BLaER1 (cell line): ENCODE measurements at regions not wholly inside any gene's neighbourhood (a gene's known extent, or its start where the extent isn't known, plus 50 kb on each side); places are given as distances from the start of the nearest gene placed in this dataset.

Experiments used
- H3K27ac ChIP-seq: shearing (Covaris generic); formaldehyde crosslinking; 2 replicates; pipeline ENCODE4 v1.8.1; 2022
- H3K27me3 ChIP-seq: shearing (Covaris generic); formaldehyde crosslinking; 2 replicates; pipeline ENCODE4 v1.8.1; 2022
- H3K36me3 ChIP-seq: shearing (Covaris generic); formaldehyde crosslinking; 2 replicates; pipeline ENCODE4 v1.8.1; 2022
- H3K4me1 ChIP-seq: shearing (Covaris generic); formaldehyde crosslinking; 2 replicates; pipeline ENCODE4 v1.8.1; 2022
- H3K4me2 ChIP-seq: shearing (Covaris generic); formaldehyde crosslinking; 2 replicates; pipeline ENCODE4 v1.8.1; 2022
- H3K4me3 ChIP-seq: shearing (Covaris generic); formaldehyde crosslinking; 2 replicates; pipeline ENCODE4 v1.8.1; 2022
- H3K9ac ChIP-seq: shearing (Covaris generic); formaldehyde crosslinking; 2 replicates; pipeline ENCODE4 v1.8.1; 2022
- H3K9me3 ChIP-seq: shearing (Covaris generic); formaldehyde crosslinking; 2 replicates; pipeline ENCODE4 v1.8.1; 2022
- H4K20me1 ChIP-seq: shearing (Covaris generic); formaldehyde crosslinking; 2 replicates; pipeline ENCODE4 v1.8.1; 2022
- Cebpa-rat ChIP-seq: shearing (Covaris generic); IDR thresholded peaks from 2 replicates; pipeline ENCODE4 v1.8.1; 2022

- Histone ChIP-seq H4K20me1 (no peaks in the 10 kb centered on the region), H3K4me1 (no peaks in the 10 kb centered on the region), H3K4me3 (no peak overlapping the region), H3K9ac (no peak overlapping the region), H3K27ac (no peak overlapping the region), H3K4me2 (no peak overlapping the region), H3K27me3 (no peaks in the 10 kb centered on the region), H3K36me3 (no peaks in the 10 kb centered on the region), H3K9me3 (no peaks in the 10 kb centered on the region)
- no peak for TF ChIP-seq Cebpa-rat
Measured at GRCh38 chr18:22539051-22539765, 121.5 kb upstream of the CTAGE1 start.

DNA sequence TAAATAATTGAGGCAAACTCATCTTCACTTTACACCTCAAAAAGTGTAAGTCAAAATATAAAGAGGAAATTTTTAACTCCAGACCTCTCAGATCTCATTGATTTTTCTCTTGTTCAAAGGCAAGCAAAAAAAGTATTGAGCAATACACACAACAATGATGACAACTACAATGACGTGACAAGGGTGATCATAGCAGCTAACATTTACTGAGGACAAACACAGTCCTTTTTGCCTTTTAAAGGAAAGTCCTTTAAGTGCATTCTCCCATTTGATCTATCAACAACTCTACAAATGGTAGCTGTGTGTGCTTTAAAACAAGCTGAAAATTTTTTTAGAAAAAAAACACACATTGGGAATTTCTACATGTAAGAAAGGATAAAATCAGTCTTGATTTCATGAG is 123.5 kb upstream of the CTAGE1 start:
- Histone ChIP-seq H3K4me1 (no peaks in the 10 kb centered on the region), H3K9ac (no peak overlapping the region)
- no peak for TF ChIP-seq Cebpa-rat

DNA sequence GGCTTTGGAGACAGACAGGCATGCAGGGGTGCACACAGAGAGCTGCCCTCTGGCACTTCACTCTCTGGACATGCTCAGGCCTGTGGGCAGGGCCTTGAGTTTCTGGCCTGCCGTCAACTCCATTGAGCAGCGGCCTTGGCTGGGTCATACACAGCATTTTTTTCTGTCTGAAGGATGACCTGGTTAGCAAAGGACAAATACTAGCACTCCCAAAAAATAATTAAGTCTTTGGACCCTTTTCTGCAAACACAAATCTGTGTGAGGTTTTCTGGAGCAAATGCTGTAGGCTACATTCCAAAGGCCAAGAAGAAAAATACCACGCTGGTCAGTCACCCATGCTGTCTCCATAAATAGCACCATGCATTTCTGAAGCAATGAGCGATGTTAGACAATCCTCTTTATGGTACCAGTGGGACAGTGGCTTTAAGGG is 124.7 kb upstream of the CTAGE1 start:
- Histone ChIP-seq H3K27ac (no peak overlapping the region), H3K9me3 (no peaks in the 10 kb centered on the region), H3K4me2 (no peak overlapping the region), H3K9ac (no peak overlapping the region), H3K27me3 (no peaks in the 10 kb centered on the region), H4K20me1 (no peaks in the 10 kb centered on the region), H3K4me1 (no peaks in the 10 kb centered on the region), H3K36me3 (no peaks in the 10 kb centered on the region), H3K4me3 (no peak overlapping the region)
- TF ChIP-seq Cebpa-rat: no peak

More for the DNA sequence above, 123.5 kb upstream of the CTAGE1 start:
- Histone ChIP-seq H3K36me3 (no peaks in the 10 kb centered on the region), H3K4me3 (no peak overlapping the region), H4K20me1 (no peaks in the 10 kb centered on the region), H3K4me2 (no peak overlapping the region), H3K27ac (no peak overlapping the region), H3K9me3 (no peaks in the 10 kb centered on the region), H3K27me3 (no peaks in the 10 kb centered on the region)

DNA sequence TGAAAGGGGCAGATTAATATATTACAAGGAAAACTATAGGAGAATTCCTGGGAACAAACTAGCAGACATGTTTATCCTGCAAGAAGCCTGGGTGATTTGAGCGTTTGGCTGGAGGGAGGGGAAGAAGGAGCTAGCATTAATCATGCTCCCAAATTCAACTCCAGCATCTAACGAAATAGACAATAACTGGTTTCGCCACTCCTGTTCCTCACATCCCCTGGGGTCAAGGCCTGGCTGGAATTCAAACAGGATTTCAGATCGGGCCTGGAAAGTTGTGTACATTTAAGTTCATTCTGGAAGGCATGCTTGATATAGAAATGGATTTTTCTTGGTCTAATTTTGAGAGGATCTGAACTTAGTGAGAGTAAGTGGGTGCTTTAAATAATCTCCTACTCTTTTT is 126.1 kb upstream of the CTAGE1 start:
- Histone ChIP-seq H3K4me3 (no peak overlapping the region), H3K36me3 (no peaks in the 10 kb centered on the region), H3K4me2 (no peak overlapping the region), H3K27ac (no peak overlapping the region), H3K27me3 (no peaks in the 10 kb centered on the region), H3K4me1 (no peaks in the 10 kb centered on the region), H4K20me1 (no peaks in the 10 kb centered on the region), H3K9ac (no peak overlapping the region), H3K9me3 (no peaks in the 10 kb centered on the region)
- no peak for TF ChIP-seq Cebpa-rat

- Histone ChIP-seq H3K4me2 (no peak overlapping the region), H3K4me3 (no peak overlapping the region)
- TF ChIP-seq Cebpa-rat: no peak
Measured at GRCh38 chr18:22544626-22545025, 126.9 kb upstream of the CTAGE1 start.

DNA sequence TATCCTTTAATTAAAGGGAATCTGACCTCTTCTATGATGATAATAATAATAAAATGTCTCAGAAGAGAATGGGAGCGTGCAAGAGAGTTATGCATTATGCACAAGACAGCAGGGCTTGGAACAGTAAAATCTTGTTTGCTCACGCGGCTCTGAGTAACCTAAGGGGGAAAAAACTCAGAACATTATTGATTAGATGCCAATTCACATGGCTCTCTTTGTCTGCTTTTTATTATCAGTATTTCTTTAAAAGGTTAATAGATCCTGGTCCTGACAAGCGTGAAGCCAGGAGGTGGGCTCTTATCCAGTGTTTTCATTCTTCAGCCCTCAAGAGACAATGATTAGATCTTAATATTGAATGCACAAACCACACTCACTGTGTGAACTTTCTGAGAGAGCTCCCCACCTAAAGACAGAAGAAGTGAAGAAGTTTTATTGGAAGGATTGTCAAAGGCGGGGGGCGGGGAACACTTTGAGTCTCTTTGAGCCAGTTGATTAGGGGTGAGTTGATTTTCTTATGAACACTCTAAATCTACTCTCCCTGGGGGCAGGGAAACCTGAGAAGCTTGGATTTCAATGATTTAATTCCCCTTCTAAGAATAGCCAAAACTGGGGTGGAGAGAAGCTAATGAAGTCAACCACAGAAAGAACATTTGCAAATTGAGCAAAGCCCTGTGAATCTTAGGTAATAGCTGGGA is 127.5 kb upstream of the CTAGE1 start:
- H3K36me3 ChIP-seq: no peaks in the 10 kb centered on the region
- no peak overlapping the region for H3K4me3 ChIP-seq
- no peaks in the 10 kb centered on the region for H3K4me1 ChIP-seq
- H3K4me2 ChIP-seq: no peak overlapping the region
- no peaks in the 10 kb centered on the region for H4K20me1 ChIP-seq
- no peak overlapping the region for H3K27ac ChIP-seq
- no peak for TF ChIP-seq Cebpa-rat
- no peaks in the 10 kb centered on the region for H3K27me3 ChIP-seq
- no peaks in the 10 kb centered on the region for H3K9me3 ChIP-seq
- no peak overlapping the region for H3K9ac ChIP-seq

More at GRCh38 chr18:22544626-22545025, 126.9 kb upstream of the CTAGE1 start:
- no peaks in the 10 kb centered on the region for H3K9me3 ChIP-seq
- no peaks in the 10 kb centered on the region for H4K20me1 ChIP-seq
- no peaks in the 10 kb centered on the region for H3K36me3 ChIP-seq
- H3K27me3 ChIP-seq: no peaks in the 10 kb centered on the region
- no peak overlapping the region for H3K9ac ChIP-seq
- H3K4me1 ChIP-seq: no peaks in the 10 kb centered on the region
- H3K27ac ChIP-seq: no peak overlapping the region

DNA sequence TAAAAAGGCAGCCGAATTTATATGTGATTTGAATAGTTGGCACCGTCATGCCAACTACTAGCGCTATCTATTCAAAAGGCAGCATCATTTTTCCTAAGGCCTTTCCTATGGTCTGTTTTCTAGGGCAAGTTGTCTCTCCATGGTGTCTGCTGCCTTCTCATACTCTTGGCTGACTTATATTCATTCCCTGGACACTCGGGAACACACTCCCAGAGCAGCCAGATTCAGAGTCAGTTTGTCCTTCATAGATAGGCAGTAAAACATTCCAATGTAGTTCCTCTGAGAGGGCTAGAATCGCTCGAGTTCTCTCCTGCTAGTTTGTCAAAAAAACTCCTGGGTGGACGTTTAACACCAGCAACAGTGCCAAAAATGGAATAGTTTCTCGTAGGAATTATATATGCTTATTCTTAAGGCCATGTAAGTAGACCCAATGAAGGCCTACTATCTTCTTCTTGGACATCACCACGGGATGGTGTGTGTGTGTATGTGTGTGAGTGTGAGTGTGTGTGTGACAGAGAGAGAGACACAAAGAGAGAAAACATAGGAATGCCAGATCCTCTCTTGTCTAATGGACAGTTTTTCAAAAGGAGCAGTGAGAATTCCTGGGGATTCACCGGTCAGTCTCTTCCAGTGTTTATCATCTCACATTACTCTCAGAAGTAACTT is 129.3 kb upstream of the CTAGE1 start:
- no peaks in the 10 kb centered on the region for H3K27me3 ChIP-seq
- no peak overlapping the region for H3K4me3 ChIP-seq
- H3K9ac ChIP-seq: no peak overlapping the region
- no peak overlapping the region for H3K4me2 ChIP-seq
- no peaks in the 10 kb centered on the region for H3K36me3 ChIP-seq
- no peak for TF ChIP-seq Cebpa-rat
- no peaks in the 10 kb centered on the region for H3K9me3 ChIP-seq
- no peaks in the 10 kb centered on the region for H4K20me1 ChIP-seq
- H3K4me1 ChIP-seq: no peaks in the 10 kb centered on the region
- no peak overlapping the region for H3K27ac ChIP-seq

DNA sequence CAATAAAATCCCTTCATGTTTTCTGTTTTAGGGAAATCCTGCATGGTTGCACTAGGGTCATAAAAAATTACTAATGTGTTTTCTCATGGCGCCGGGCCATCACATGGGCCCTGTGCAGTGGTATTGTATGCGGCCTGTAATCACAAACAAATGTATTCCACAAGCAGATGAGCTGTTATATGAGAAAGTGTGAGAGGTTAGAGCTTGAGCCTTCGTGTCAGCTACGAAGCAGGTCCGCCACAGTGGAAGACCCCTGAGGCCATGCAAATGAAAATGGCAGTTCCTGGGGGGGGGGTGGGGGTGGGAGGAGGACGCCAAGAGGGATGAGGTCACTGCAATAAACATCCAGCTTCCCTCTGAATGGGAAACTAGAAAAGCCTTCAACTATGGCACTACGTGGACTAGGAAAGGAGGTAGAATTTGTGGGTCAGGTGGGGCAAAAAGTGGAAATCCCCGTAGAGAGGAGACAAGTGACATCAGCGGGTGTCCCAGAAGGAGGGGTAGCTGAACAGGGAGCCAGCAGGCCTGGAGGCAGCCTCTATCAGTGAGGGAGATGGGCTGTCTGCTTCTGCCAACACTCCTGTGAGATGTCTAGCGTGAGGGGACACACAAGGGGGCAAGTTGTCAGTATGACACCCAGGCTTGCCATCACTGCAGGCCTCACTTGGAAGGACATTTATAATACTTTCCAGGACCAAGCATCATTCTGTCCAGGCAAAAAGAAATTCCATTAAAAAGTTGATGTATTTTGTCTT is 130.3 kb upstream of the CTAGE1 start:
- H3K9ac ChIP-seq: no peak overlapping the region
- no peak overlapping the region for H3K4me3 ChIP-seq
- no peak overlapping the region for H3K27ac ChIP-seq
- no peaks in the 10 kb centered on the region for H4K20me1 ChIP-seq
- no peaks in the 10 kb centered on the region for H3K36me3 ChIP-seq
- H3K4me2 ChIP-seq: no peak overlapping the region
- no peaks in the 10 kb centered on the region for H3K9me3 ChIP-seq
- no peak for TF ChIP-seq Cebpa-rat
- no peaks in the 10 kb centered on the region for H3K27me3 ChIP-seq
- no peaks in the 10 kb centered on the region for H3K4me1 ChIP-seq

- Histone ChIP-seq H3K36me3 (no peaks in the 10 kb centered on the region), H3K4me1 (no peaks in the 10 kb centered on the region), H3K9ac (no peak overlapping the region), H3K27me3 (no peaks in the 10 kb centered on the region), H3K4me3 (no peak overlapping the region), H4K20me1 (no peaks in the 10 kb centered on the region), H3K27ac (no peak overlapping the region), H3K4me2 (no peak overlapping the region), H3K9me3 (no peaks in the 10 kb centered on the region)
- TF ChIP-seq Cebpa-rat: no peak
Measured at GRCh38 chr18:22549260-22549937, 131.7 kb upstream of the CTAGE1 start.
